GM20000 (cell line): ENCODE measurements at regions not wholly inside any gene's neighbourhood (a gene's known extent, or its start where the extent isn't known, plus 50 kb on each side); places are given as distances from the start of the nearest gene placed in this dataset.

Source experiments
- DNase-seq: peaks from one replicate; pipeline ENCODE4 v3.0.0; 2012; ENCODE audit warnings: low spot score
- CTCF ChIP-seq: IDR thresholded peaks from 2 replicates; pipeline ENCODE4 v1.5.1; 2012; ENCODE audit warnings: mild to moderate bottlenecking, control low read depth; ENCODE audit errors: extremely low read depth, missing control alignments

GRCh38 chr20:60411813-60412212, 453.6 kb downstream of the CDH26 start:
- DNase-seq, result no peak
- TF ChIP-seq CTCF, result no peak

GRCh38 chr20:60420676-60421229, 462.5 kb downstream of the CDH26 start:
- no peak for DNase-seq
- TF ChIP-seq CTCF, result no peak

GRCh38 chr20:60422848-60423247, 464.6 kb downstream of the CDH26 start:
- no peak for TF ChIP-seq CTCF
- no peak for DNase-seq

GRCh38 chr20:60424267-60424902, 466.2 kb downstream of the CDH26 start:
- no peak for DNase-seq
- no peak for TF ChIP-seq CTCF

GRCh38 chr20:60427516-60427915, 469.3 kb downstream of the CDH26 start:
- no peak for DNase-seq
- no peak for TF ChIP-seq CTCF

- TF ChIP-seq CTCF, result no peak
- DNase-seq, result no peak
Observed at GRCh38 chr20:60428651-60429050, 470.4 kb downstream of the CDH26 start.

GRCh38 chr20:60430516-60431001, 472.3 kb downstream of the CDH26 start:
- DNase-seq, result no peak
- TF ChIP-seq CTCF, result no peak
